AG10803 (cell line): ENCODE measurements at regions not wholly inside any gene's neighbourhood (a gene's known extent, or its start where the extent isn't known, plus 50 kb on each side); places are given as distances from the start of the nearest gene placed in this dataset.

Experiments
- DNase-seq: peaks from one replicate; pipeline ENCODE4 v3.0.0; 2010; ENCODE audit warnings: low read depth
- H3K4me3 ChIP-seq: 2 replicates; pipeline ENCODE4 v1.5.1; 2011; ENCODE audit warnings: mild to moderate bottlenecking, low read length, control low read depth
- CTCF ChIP-seq: conservative IDR thresholded peaks from 2 replicates; pipeline ENCODE4 v1.5.1; 2011; ENCODE audit warnings: mild to moderate bottlenecking, low read length, control low read depth, inconsistent platforms

- no peak for TF ChIP-seq CTCF
- H3K4me3 ChIP-seq: no peak overlapping the region
- DNase-seq: no peak
These were observed 62.9 kb upstream of the SPRED1 start for GRCh38 chr15:38189671-38190295.

- no peak for DNase-seq
- no peak overlapping the region for H3K4me3 ChIP-seq
- no peak for TF ChIP-seq CTCF
These were observed 62.1 kb upstream of the SPRED1 start for GRCh38 chr15:38190501-38190900.

- DNase-seq: no peak
These were observed 60.1 kb upstream of the SPRED1 start for GRCh38 chr15:38192496-38192895.

GRCh38 chr15:38193496-38193895, 59.1 kb upstream of the SPRED1 start:
- TF ChIP-seq CTCF: no peak
- H3K4me3 ChIP-seq: no peak overlapping the region
- peak; percentile 38 for DNase-seq

More at GRCh38 chr15:38192496-38192895, 60.1 kb upstream of the SPRED1 start:
- TF ChIP-seq CTCF: no peak
- no peak overlapping the region for H3K4me3 ChIP-seq

- DNase-seq: peak; percentile 45
- H3K4me3 ChIP-seq: no peak overlapping the region
- TF ChIP-seq CTCF: no peak
These were observed 57.3 kb upstream of the SPRED1 start for GRCh38 chr15:38195191-38195901.

GRCh38 chr15:38196076-38196475, 56.6 kb upstream of the SPRED1 start:
- H3K4me3 ChIP-seq: no peak overlapping the region
- TF ChIP-seq CTCF: no peak
- DNase-seq: peak; percentile 64

- DNase-seq: no peak
- no peak for TF ChIP-seq CTCF
- H3K4me3 ChIP-seq: no peak overlapping the region
These were observed 55.1 kb upstream of the SPRED1 start for GRCh38 chr15:38197553-38197952.
